ENCODE measurements at regions not wholly inside any gene's neighbourhood (a gene's known extent, or its start where the extent isn't known, plus 50 kb on each side); places are given as distances from the start of the nearest gene placed in this dataset.

- TF ChIP-seq CTCF (IDR thresholded peaks at IDR 0.05; ENCODE audit: low read depth, low read length, missing input control) (no peak), TAF1 (conservative IDR thresholded peaks at IDR 0.05) (no peak), FOXA1 (IDR thresholded peaks at IDR 0.05) (no peak), REST (IDR thresholded peaks at IDR 0.05) (no peak), MAX (IDR thresholded peaks at IDR 0.05) (no peak)
Observed at GRCh38 chr4:26212528-26212927, 108.3 kb upstream of the RBPJ start.

All from liver (tissue), 3 donors.